ENCODE measurements at regions not wholly inside any gene's neighbourhood (a gene's known extent, or its start where the extent isn't known, plus 50 kb on each side); places are given as distances from the start of the nearest gene placed in this dataset.

DNA sequence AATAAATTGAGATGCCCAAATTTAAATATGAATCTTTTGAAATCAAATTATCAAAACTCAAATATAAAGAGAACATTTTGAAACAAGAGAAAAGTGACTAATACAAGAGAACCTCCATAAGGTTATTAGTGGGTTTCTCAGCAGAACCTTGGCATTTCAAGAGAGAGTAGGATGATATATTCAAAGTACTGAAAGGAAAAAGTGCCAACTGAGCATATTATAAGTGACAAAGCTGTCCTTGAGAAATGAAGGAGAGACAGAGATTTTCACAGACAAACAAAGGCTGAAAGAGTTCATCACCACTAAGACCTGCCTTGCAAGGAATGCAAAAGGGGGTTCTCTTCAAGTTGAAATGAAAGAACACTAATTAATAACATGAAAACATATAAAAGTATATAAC, 366.0 kb downstream of the HINT1 start:
- no peak for TF ChIP-seq CTCF (IDR thresholded peaks at IDR 0.05)
- no peak for TF ChIP-seq TEAD4 (CRISPR knock-in tag; IDR thresholded peaks at IDR 0.05)
- TF ChIP-seq ZNF219 (CRISPR knock-in tag; IDR thresholded peaks at IDR 0.05; ENCODE audit: borderline replicate concordance): no peak
- no peak for TF ChIP-seq ESRRA (CRISPR knock-in tag; IDR thresholded peaks at IDR 0.05; ENCODE audit: borderline replicate concordance)
- no peak for TF ChIP-seq CBFB (CRISPR knock-in tag; IDR thresholded peaks at IDR 0.05; ENCODE audit: low read depth)
- no peak for TF ChIP-seq TCF7 (CRISPR knock-in tag; IDR thresholded peaks at IDR 0.05; ENCODE audit: low read depth)
- TF ChIP-seq GABPB1 (CRISPR knock-in tag; IDR thresholded peaks at IDR 0.05): no peak
- no peak for TF ChIP-seq ATF3 (CRISPR knock-in tag; conservative IDR thresholded peaks at IDR 0.05)
- no peak for TF ChIP-seq EMX1 (CRISPR knock-in tag; IDR thresholded peaks at IDR 0.05)
- no peak for TF ChIP-seq ZNF121 (CRISPR knock-in tag; IDR thresholded peaks at IDR 0.05)
- TF ChIP-seq ZNF671 (CRISPR knock-in tag; IDR thresholded peaks at IDR 0.05): no peak
- TF ChIP-seq, protein P1, sequence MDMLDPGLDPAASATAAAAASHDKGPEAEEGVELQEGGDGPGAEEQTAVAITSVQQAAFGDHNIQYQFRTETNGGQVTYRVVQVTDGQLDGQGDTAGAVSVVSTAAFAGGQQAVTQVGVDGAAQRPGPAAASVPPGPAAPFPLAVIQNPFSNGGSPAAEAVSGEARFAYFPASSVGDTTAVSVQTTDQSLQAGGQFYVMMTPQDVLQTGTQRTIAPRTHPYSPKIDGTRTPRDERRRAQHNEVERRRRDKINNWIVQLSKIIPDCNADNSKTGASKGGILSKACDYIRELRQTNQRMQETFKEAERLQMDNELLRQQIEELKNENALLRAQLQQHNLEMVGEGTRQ (CRISPR knock-in tag; IDR thresholded peaks at IDR 0.05): no peak
- TF ChIP-seq RELA (CRISPR knock-in tag; IDR thresholded peaks at IDR 0.05; ENCODE audit: borderline replicate concordance): no peak
